Caco-2 (cell line): ENCODE measurements at regions not wholly inside any gene's neighbourhood (a gene's known extent, or its start where the extent isn't known, plus 50 kb on each side); places are given as distances from the start of the nearest gene placed in this dataset.

Source experiments
- BruUV-seq: library from RNA; stranded (reverse); fragments of 400-500 nt; replicated peaks from 2 replicates; lab custom pipeline; 2021; lab: Mats Ljungman, UMichigan
- CTCF ChIA-PET: fragments of 300-600 bp; sonication (Branson Sonifier 250); formaldehyde crosslinking; loops from one replicate; lab custom pipeline; 2022; ENCODE audit warnings: antibody characterized with exemption; lab: Charles Lee
- POLR2A ChIA-PET: fragments of 300-600 bp; sonication (Branson Sonifier 250); formaldehyde crosslinking; loops from one replicate; lab custom pipeline; 2022; ENCODE audit warnings: antibody characterized with exemption; lab: Charles Lee
- DNase-seq, 2 experiments: peaks; one replicate each; pipeline versions ENCODE4 v3.0.0 to v3.0.0-alpha.2; 2020 to 2022
- H3K27me3 ChIP-seq: replicated peaks from 2 replicates; pipeline ENCODE4 v1.6.0; 2011; ENCODE audit warnings: low read length; ENCODE audit not compliant: control insufficient read depth, insufficient read depth
- H3K36me3 ChIP-seq: 2 replicates; pipeline ENCODE4 v1.5.1; 2011; ENCODE audit warnings: low read length; ENCODE audit not compliant: control insufficient read depth, insufficient read depth
- H3K4me1 ChIP-seq: fragments of 250-450 bp; sonication (Bioruptor Pico); 2 replicates; pipeline ENCODE4 v1.5.1; 2020; ENCODE audit warnings: mild to moderate bottlenecking
- H3K4me3 ChIP-seq: 2 replicates; pipeline ENCODE4 v1.5.1; 2011; ENCODE audit warnings: low read depth, mild to moderate bottlenecking, control low read depth, low read length
- H3K9me3 ChIP-seq: fragments of 250-450 bp; sonication (Bioruptor Pico); 2 replicates; pipeline ENCODE4 v1.5.1; 2020; ENCODE audit warnings: mild to moderate bottlenecking, moderate library complexity
- H3K27ac Mint-ChIP-seq: one replicate; pipeline ENCODE4 v1.8.0; 2022; ENCODE audit warnings: mixed read lengths; ENCODE audit not compliant: unreplicated experiment
- H3K27me3 Mint-ChIP-seq: one replicate; pipeline ENCODE4 v1.8.0; 2022; ENCODE audit warnings: mixed read lengths; ENCODE audit not compliant: insufficient read depth, unreplicated experiment
- H3K36me3 Mint-ChIP-seq: one replicate; pipeline ENCODE4 v1.8.0; 2022; ENCODE audit warnings: mild to moderate bottlenecking, mixed read lengths; ENCODE audit not compliant: insufficient read depth, unreplicated experiment
- H3K4me1 Mint-ChIP-seq: one replicate; pipeline ENCODE4 v1.8.0; 2022; ENCODE audit warnings: low read depth, mixed read lengths; ENCODE audit not compliant: unreplicated experiment
- H3K4me3 Mint-ChIP-seq: one replicate; pipeline ENCODE4 v1.8.0; 2022; ENCODE audit warnings: mild to moderate bottlenecking, moderate library complexity, mixed read lengths; ENCODE audit not compliant: unreplicated experiment
- H3K9me3 Mint-ChIP-seq: one replicate; pipeline ENCODE4 v1.8.0; 2022; ENCODE audit warnings: mixed read lengths; ENCODE audit not compliant: unreplicated experiment
- CTCF ChIP-seq, 2 experiments: fragments of 200-600 bp in 1 of 2; IDR thresholded peaks; 1 replicate in 1 of 2; 2 replicates in 1 of 2; pipeline versions ENCODE4 v1.5.1 to v1.8.0; 2011 to 2022; ENCODE audit warnings: antibody characterized with exemption in 1 of 2, control low read depth in 1 of 2, inconsistent platforms in 1 of 2, low read depth in 1 of 2, low read length in 1 of 2, mild to moderate bottlenecking in 1 of 2, moderate library complexity in 1 of 2; ENCODE audit not compliant: insufficient read depth in 1 of 2, severe bottlenecking in 1 of 2, unreplicated experiment in 1 of 2
- intact Hi-C: fragments of 100-400 bp; cut with micrococcal nuclease; formaldehyde crosslinking; loops from one replicate; pipeline ENCODE4 v1.10.0; 2022; ENCODE audit not compliant: unreplicated experiment

- H3K36me3 ChIP-seq = no peaks in the 10 kb centered on the region
- no peak overlapping the region for H3K27ac Mint-ChIP-seq
- H3K9me3 ChIP-seq = no peaks in the 10 kb centered on the region
- ChIA-PET POLR2A (no interaction called here), CTCF (no interaction called here)
- intact Hi-C loops = no loop called here
- H3K27me3 Mint-ChIP-seq = peaks cover 5% of the 10 kb centered on the region
- no peaks in the 10 kb centered on the region for H3K27me3 ChIP-seq
- no peaks in the 10 kb centered on the region for H3K36me3 Mint-ChIP-seq
- no peak for DNase-seq
- H3K4me1 ChIP-seq = no peaks in the 10 kb centered on the region
- no peak for TF ChIP-seq CTCF (IDR thresholded peaks at IDR 0.05; ENCODE audit: insufficient read depth in 1 of 2, low read depth in 1 of 2, low read length in 1 of 2, severe bottlenecking in 1 of 2, unreplicated experiment in 1 of 2)
- H3K4me3 Mint-ChIP-seq = no peak overlapping the region
- no TSS peak for BruUV-seq
- H3K4me1 Mint-ChIP-seq = no peaks in the 10 kb centered on the region
- H3K4me3 ChIP-seq = no peak overlapping the region
- no peaks in the 10 kb centered on the region for H3K9me3 Mint-ChIP-seq
Observed at GRCh38 chr22:26784772-26785171, 127.4 kb downstream of the MIAT start.

- intact Hi-C loops = no loop called here
- no peak for TF ChIP-seq CTCF (IDR thresholded peaks at IDR 0.05; ENCODE audit: insufficient read depth in 1 of 2, low read depth in 1 of 2, low read length in 1 of 2, severe bottlenecking in 1 of 2, unreplicated experiment in 1 of 2)
- no TSS peak for BruUV-seq
- Mint-ChIP-seq H3K27ac (no peak overlapping the region), H3K36me3 (no peaks in the 10 kb centered on the region), H3K4me3 (no peak overlapping the region), H3K9me3 (no peaks in the 10 kb centered on the region), H3K4me1 (no peaks in the 10 kb centered on the region), H3K27me3 (peaks cover 5% of the 10 kb centered on the region)
- no peaks in the 10 kb centered on the region for H3K9me3 ChIP-seq
- no peaks in the 10 kb centered on the region for H3K27me3 ChIP-seq
- CTCF ChIA-PET = no interaction called here
- POLR2A ChIA-PET = no interaction called here
- H3K4me3 ChIP-seq = no peak overlapping the region
- no peaks in the 10 kb centered on the region for H3K4me1 ChIP-seq
- DNase-seq = no peak
- H3K36me3 ChIP-seq = no peaks in the 10 kb centered on the region
Observed at GRCh38 chr22:26785932-26786331, 128.5 kb downstream of the MIAT start.

GRCh38 chr22:26786398-26786797 is 129.0 kb downstream of the MIAT start:
- CTCF ChIA-PET = no interaction called here
- no peaks in the 10 kb centered on the region for H3K27me3 ChIP-seq
- Mint-ChIP-seq H3K27ac (no peak overlapping the region), H3K36me3 (no peaks in the 10 kb centered on the region), H3K27me3 (peaks cover 7% of the 10 kb centered on the region), H3K9me3 (no peaks in the 10 kb centered on the region), H3K4me3 (no peak overlapping the region), H3K4me1 (no peaks in the 10 kb centered on the region)
- TF ChIP-seq CTCF (IDR thresholded peaks at IDR 0.05; ENCODE audit: insufficient read depth in 1 of 2, low read depth in 1 of 2, low read length in 1 of 2, severe bottlenecking in 1 of 2, unreplicated experiment in 1 of 2) = no peak
- H3K36me3 ChIP-seq = no peaks in the 10 kb centered on the region
- H3K4me1 ChIP-seq = no peaks in the 10 kb centered on the region
- intact Hi-C loops = no loop called here
- POLR2A ChIA-PET = no interaction called here
- no TSS peak for BruUV-seq
- no peak for DNase-seq
- H3K4me3 ChIP-seq = no peak overlapping the region
- H3K9me3 ChIP-seq = no peaks in the 10 kb centered on the region
